H1 (cell line): ENCODE measurements at regions not wholly inside any gene's neighbourhood (a gene's known extent, or its start where the extent isn't known, plus 50 kb on each side); places are given as distances from the start of the nearest gene placed in this dataset.

Experiments
- CTCF ChIA-PET: fragments of 300-600 bp; sonication (Branson Sonifier 250); formaldehyde crosslinking; loops from one replicate; lab custom pipeline; 2021; ENCODE audit not compliant: partially characterized antibody; lab: Charles Lee
- POLR2A ChIA-PET: fragments of 300-600 bp; sonication (Branson Sonifier 250); formaldehyde crosslinking; loops from one replicate; lab custom pipeline; 2021; ENCODE audit warnings: inconsistent platforms; ENCODE audit not compliant: partially characterized antibody; lab: Charles Lee
- DNase-seq, 2 experiments: peaks; one replicate each; pipeline versions ENCODE4 v3.0.0 to v3.0.0-alpha.2; 2010 to 2022; ENCODE audit warnings: low spot score in 2 of 2, low read depth in 1 of 2, mixed read lengths in 1 of 2
- FAIRE-seq: peaks from 2 replicates; lab custom pipeline; 2011; peaks lifted over from hg19 to GRCh38; lab: Jason Lieb, UNC
- H2AFZ ChIP-seq: 2 replicates; pipeline ENCODE4 v1.8.1; 2012; ENCODE audit warnings: low read length, inconsistent platforms
- H2AK5ac ChIP-seq: 2 replicates; pipeline ENCODE4 v1.6.1; 2013; ENCODE audit warnings: low read depth, low read length
- H2BK120ac ChIP-seq: replicated peaks from 2 replicates; pipeline ENCODE3; 2013; ENCODE audit warnings: low read depth, low read length, inconsistent platforms
- H2BK12ac ChIP-seq: 2 replicates; pipeline ENCODE4 v1.6.1; 2013; ENCODE audit warnings: low read depth, low read length
- H2BK15ac ChIP-seq: 2 replicates; pipeline ENCODE4 v1.6.1; 2013; ENCODE audit warnings: low read length
- H2BK20ac ChIP-seq: 2 replicates; pipeline ENCODE4 v1.6.1; 2013; ENCODE audit warnings: low read length
- H2BK5ac ChIP-seq: 2 replicates; pipeline ENCODE4 v1.6.1; 2013; ENCODE audit warnings: low read depth, low read length
- H3K14ac ChIP-seq: 2 replicates; pipeline ENCODE4 v1.6.1; 2013; ENCODE audit warnings: inconsistent platforms; ENCODE audit not compliant: insufficient read length
- H3K18ac ChIP-seq: 2 replicates; pipeline ENCODE4 v1.6.1; 2013; ENCODE audit warnings: low read length; ENCODE audit errors: extremely low read depth
- H3K23ac ChIP-seq: 2 replicates; pipeline ENCODE4 v1.6.1; 2013; ENCODE audit warnings: inconsistent platforms; ENCODE audit not compliant: insufficient read length
- H3K23me2 ChIP-seq: 2 replicates; pipeline ENCODE4 v1.6.1; 2013; ENCODE audit warnings: low read depth, low read length
- H3K27ac ChIP-seq: 2 replicates; pipeline ENCODE4 v1.6.1; 2011; ENCODE audit warnings: low read depth, low read length, inconsistent platforms
- H3K27me3 ChIP-seq, 4 experiments: replicated peaks in 1 of 4; 1 replicate in 1 of 4; 2 replicates in 3 of 4; pipeline versions ENCODE4 v1.6.1 to v1.8.1; 2011 to 2013; ENCODE audit warnings: low read length in 3 of 4, mild to moderate bottlenecking in 3 of 4, inconsistent platforms in 2 of 4, mixed read lengths in 2 of 4, moderate library complexity in 1 of 4; ENCODE audit not compliant: control insufficient read depth in 3 of 4, insufficient read depth in 3 of 4; ENCODE audit errors: extremely low read depth in 1 of 4
- H3K36me3 ChIP-seq, 4 experiments: 2 replicates each; pipeline versions ENCODE4 v1.6.1 to v1.8.1; 2011 to 2013; ENCODE audit warnings: mild to moderate bottlenecking in 4 of 4, low read length in 3 of 4, moderate library complexity in 2 of 4, control low read depth in 1 of 4, inconsistent platforms in 1 of 4; ENCODE audit not compliant: insufficient read depth in 4 of 4, control insufficient read depth in 2 of 4
- H3K4ac ChIP-seq: replicated peaks from 2 replicates; pipeline ENCODE3; 2013; ENCODE audit warnings: low read length, low read depth, mixed read lengths, inconsistent platforms; ENCODE audit not compliant: insufficient read length
- H3K4me1 ChIP-seq, 4 experiments: replicated peaks in 1 of 4; 1 replicate in 1 of 4; 2 replicates in 3 of 4; pipeline versions ENCODE4 v1.6.1 to v1.8.1; 2011 to 2013; ENCODE audit warnings: low read length in 3 of 4, inconsistent platforms in 2 of 4, mixed read lengths in 1 of 4; ENCODE audit not compliant: insufficient read depth in 4 of 4, control insufficient read depth in 3 of 4
- H3K4me2 ChIP-seq, 2 experiments: 2 replicates each; pipeline versions ENCODE4 v1.6.1 to v1.8.1; 2011 to 2013; ENCODE audit warnings: low read depth in 2 of 2, low read length in 2 of 2, control low read depth in 1 of 2, inconsistent platforms in 1 of 2, mild to moderate bottlenecking in 1 of 2; ENCODE audit not compliant: insufficient read depth in 1 of 2
- H3K4me3 ChIP-seq, 4 experiments: fragments of 200-600, 300-600 bp in 1 of 4; sonication (generic), shearing (Covaris generic), sonication (Bioruptor Twin) in 1 of 4; 2 replicates each; pipeline versions ENCODE4 v1.5.1 to v1.8.1; 2011 to 2016; ENCODE audit warnings: low read length in 4 of 4, low read depth in 3 of 4, control low read depth in 2 of 4, inconsistent platforms in 2 of 4, mild to moderate bottlenecking in 2 of 4, mixed read lengths in 1 of 4, moderate library complexity in 1 of 4; ENCODE audit not compliant: insufficient read depth in 2 of 4; ENCODE audit errors: extremely low read depth in 1 of 4
- H3K56ac ChIP-seq: replicated peaks from 2 replicates; pipeline ENCODE3; 2013; ENCODE audit warnings: low read depth, mild to moderate bottlenecking, mixed read lengths, low read length, inconsistent platforms; ENCODE audit not compliant: insufficient read length
- H3K79me1 ChIP-seq: 2 replicates; pipeline ENCODE4 v1.6.1; 2013; ENCODE audit warnings: low read depth, low read length, control low read depth
- H3K79me2 ChIP-seq, 2 experiments: 2 replicates each; pipeline versions ENCODE4 v1.6.1 to v1.8.1; 2012 to 2013; ENCODE audit warnings: low read length in 2 of 2, mild to moderate bottlenecking in 2 of 2, inconsistent platforms in 1 of 2; ENCODE audit not compliant: insufficient read depth in 2 of 2, control insufficient read depth in 1 of 2
- H3K9ac ChIP-seq, 4 experiments: replicated peaks in 1 of 4; 1 replicate in 1 of 4; 2 replicates in 3 of 4; pipeline versions ENCODE4 v1.6.1 to v1.8.1; 2011 to 2013; ENCODE audit warnings: low read depth in 3 of 4, low read length in 3 of 4, control low read depth in 2 of 4, mild to moderate bottlenecking in 2 of 4, moderate library complexity in 2 of 4, inconsistent platforms in 1 of 4; ENCODE audit errors: extremely low read depth in 1 of 4
- H3K9me3 ChIP-seq, 2 experiments: 2 replicates each; pipeline versions ENCODE4 v1.6.1 to v1.8.1; 2012 to 2013; ENCODE audit warnings: mild to moderate bottlenecking in 2 of 2, moderate library complexity in 2 of 2, control low read depth in 1 of 2, inconsistent platforms in 1 of 2, low read depth in 1 of 2, low read length in 1 of 2, mixed read lengths in 1 of 2; ENCODE audit not compliant: insufficient read depth in 2 of 2
- H4K20me1 ChIP-seq, 2 experiments: replicated peaks in 1 of 2; 2 replicates each; pipeline versions ENCODE3 to v1.8.1; 2011 to 2013; ENCODE audit warnings: inconsistent platforms in 2 of 2, low read length in 2 of 2, mild to moderate bottlenecking in 1 of 2; ENCODE audit not compliant: insufficient read depth in 2 of 2, control insufficient read depth in 1 of 2
- H4K5ac ChIP-seq: 2 replicates; pipeline ENCODE4 v1.6.1; 2013; ENCODE audit warnings: low read length, low read depth, mixed read lengths, inconsistent platforms; ENCODE audit not compliant: insufficient read length
- H4K8ac ChIP-seq: 2 replicates; pipeline ENCODE4 v1.8.0; 2013; ENCODE audit warnings: mild to moderate bottlenecking, moderate library complexity, low read length, inconsistent platforms; ENCODE audit not compliant: insufficient read depth; ENCODE audit errors: extremely low read depth
- H4K91ac ChIP-seq: replicated peaks from 2 replicates; pipeline ENCODE3; 2013; ENCODE audit warnings: low read length, mixed read lengths, inconsistent platforms; ENCODE audit not compliant: insufficient read length
- ATF3 ChIP-seq: IDR thresholded peaks from 2 replicates; pipeline ENCODE4 v1.6.1; 2011; ENCODE audit warnings: low read depth, mild to moderate bottlenecking, low read length; ENCODE audit not compliant: insufficient read depth
- BRCA1 ChIP-seq: IDR thresholded peaks from 2 replicates; pipeline ENCODE4 v1.6.1; 2012; ENCODE audit warnings: low read depth, low read length, improper control_type of control experiment
- FOSL1 ChIP-seq: IDR thresholded peaks from 2 replicates; pipeline ENCODE4 v1.6.1; 2011; ENCODE audit warnings: mild to moderate bottlenecking, low read depth, low read length, moderate library complexity; ENCODE audit not compliant: insufficient read depth
- GTF2F1 ChIP-seq: IDR thresholded peaks from 2 replicates; pipeline ENCODE4 v1.6.1; 2012; ENCODE audit warnings: low read depth, low read length, improper control_type of control experiment, borderline replicate concordance
- RAD21 ChIP-seq, 2 experiments: IDR thresholded peaks in 1 of 2; conservative IDR thresholded peaks in 1 of 2; 2 replicates each; pipeline ENCODE4 v1.6.1; 2011; ENCODE audit warnings: low read depth in 2 of 2, low read length in 2 of 2, improper control_type of control experiment in 1 of 2, inconsistent platforms in 1 of 2, mild to moderate bottlenecking in 1 of 2, moderate library complexity in 1 of 2
- RFX5 ChIP-seq: IDR thresholded peaks from 2 replicates; pipeline ENCODE4 v1.6.1; 2011; ENCODE audit warnings: low read depth, low read length, improper control_type of control experiment, borderline replicate concordance
- SIX5 ChIP-seq: IDR thresholded peaks from 2 replicates; pipeline ENCODE4 v1.6.1; 2011; ENCODE audit warnings: mild to moderate bottlenecking, low read depth, low read length
- SP2 ChIP-seq: IDR thresholded peaks from 2 replicates; pipeline ENCODE4 v1.6.1; 2012; ENCODE audit warnings: mild to moderate bottlenecking, low read length, inconsistent platforms
- YY1 ChIP-seq: IDR thresholded peaks from 2 replicates; pipeline ENCODE4 v1.6.1; 2011; ENCODE audit warnings: low read depth, mild to moderate bottlenecking, low read length
- WGBS, 2 experiments: shearing (Covaris generic) in 1 of 2; methylation state at CpG; one replicate each; pipeline versions ENCODE4 v1.1.6 to v1.1.7; 2013 to 2015; ENCODE audit warnings: low lambda C conversion rate in 2 of 2, mixed read lengths in 2 of 2, inconsistent platforms in 1 of 2, low coverage in 1 of 2, missing lambda C conversion rate in 1 of 2; ENCODE audit not compliant: insufficient replicate concordance in 2 of 2, insufficient coverage in 1 of 2, insufficient read length in 1 of 2; ENCODE audit errors: extremely low coverage in 1 of 2, missing lambda C conversion rate in 1 of 2; 5-methylcytosine and 5-hydroxymethylcytosine counted together

GRCh38 chr1:221634606-221635005 is 107.3 kb downstream of the DUSP10 start:
- H2BK120ac ChIP-seq: no peak overlapping the region
- no peaks in the 10 kb centered on the region for H3K79me1 ChIP-seq
- no peaks in the 10 kb centered on the region for H3K27me3 ChIP-seq
- no peak overlapping the region for H3K4me3 ChIP-seq
- no peak overlapping the region for H3K56ac ChIP-seq
- 92% methylated on average over 2 of the region's 2 CpGs; no CpG with 5 or more reads in 1 of the 2 experiments for WGBS, 2 experiments
- DNase-seq: no peak
- no peak overlapping the region for H2BK5ac ChIP-seq
- H2AFZ ChIP-seq: no peak overlapping the region
- no peak overlapping the region for H2BK15ac ChIP-seq
- H3K79me2 ChIP-seq: no peaks in the 10 kb centered on the region
- no peak overlapping the region for H3K9ac ChIP-seq
- H3K4me2 ChIP-seq: no peak overlapping the region
- no peak overlapping the region for H4K91ac ChIP-seq
- no peak overlapping the region for H2BK12ac ChIP-seq
- H4K20me1 ChIP-seq: no peaks in the 10 kb centered on the region
- ChIA-PET CTCF (interaction anchor here (1.1 kb wide), 1 partner anchor 9 kb away, joined by 3 read pairs; no protein-coding TSS in a partner anchor), POLR2A (no interaction called here)
- H3K18ac ChIP-seq: no peak overlapping the region
- no peak overlapping the region for H4K5ac ChIP-seq
- no peak overlapping the region for H2BK20ac ChIP-seq
- no peaks in the 10 kb centered on the region for H3K9me3 ChIP-seq
- H3K14ac ChIP-seq: no peak overlapping the region
- H3K4me1 ChIP-seq: no peaks in the 10 kb centered on the region
- H4K8ac ChIP-seq: no peak overlapping the region
- H2AK5ac ChIP-seq: no peak overlapping the region
- H3K23ac ChIP-seq: no peak overlapping the region
- no peak overlapping the region for H3K27ac ChIP-seq
- no peak for FAIRE-seq
- H3K36me3 ChIP-seq: no peaks in the 10 kb centered on the region
- no peak overlapping the region for H3K4ac ChIP-seq
- no peaks in the 10 kb centered on the region for H3K23me2 ChIP-seq
- TF ChIP-seq SP2: no peak
- no peak for TF ChIP-seq SIX5
- TF ChIP-seq YY1: no peak
- TF ChIP-seq FOSL1: no peak
- no peak for TF ChIP-seq BRCA1
- TF ChIP-seq ATF3: no peak
- no peak for TF ChIP-seq RFX5
- TF ChIP-seq RAD21 (IDR thresholded peaks at IDR 0.05 in 1 of 2, conservative IDR thresholded peaks at IDR 0.05 in 1 of 2; ENCODE audit: low read depth in 2 of 2, low read length in 2 of 2): no peak
- TF ChIP-seq GTF2F1: no peak
